Chondrocyte (in vitro differentiated cells): ENCODE measurements at regions not wholly inside any gene's neighbourhood (a gene's known extent, or its start where the extent isn't known, plus 50 kb on each side); places are given as distances from the start of the nearest gene placed in this dataset.

Source experiments
- DNase-seq: peaks from one replicate; pipeline ENCODE4 v3.0.0; 2021; ENCODE audit warnings: mixed read lengths, low spot score
- H3K27ac Mint-ChIP-seq: one replicate; pipeline ENCODE4 v1.8.0; 2021; ENCODE audit warnings: mild to moderate bottlenecking, moderate library complexity, mixed read lengths; ENCODE audit not compliant: unreplicated experiment
- H3K27me3 Mint-ChIP-seq: 2 replicates; pipeline ENCODE4 v1.8.0; 2021; ENCODE audit warnings: low read depth, mixed read lengths
- H3K36me3 Mint-ChIP-seq: 2 replicates; pipeline ENCODE4 v1.8.0; 2021; ENCODE audit warnings: low read depth, mixed read lengths
- H3K4me1 Mint-ChIP-seq: 2 replicates; pipeline ENCODE4 v1.8.0; 2021; ENCODE audit warnings: low read depth, mild to moderate bottlenecking, mixed read lengths
- H3K4me3 Mint-ChIP-seq: one replicate; pipeline ENCODE4 v1.8.0; 2021; ENCODE audit warnings: mild to moderate bottlenecking, moderate library complexity, mixed read lengths; ENCODE audit not compliant: unreplicated experiment
- H3K9me3 Mint-ChIP-seq: 2 replicates; pipeline ENCODE4 v1.8.0; 2021; ENCODE audit warnings: low read depth, mixed read lengths
- TF ChIP-seq, protein P1 (sequence below): fragments of 200-600 bp; sonication (generic); IDR thresholded peaks from 2 replicates; pipeline ENCODE4 v1.5.0; 2021; ENCODE audit warnings: antibody characterized with exemption, mild to moderate bottlenecking, moderate library complexity

DNA sequence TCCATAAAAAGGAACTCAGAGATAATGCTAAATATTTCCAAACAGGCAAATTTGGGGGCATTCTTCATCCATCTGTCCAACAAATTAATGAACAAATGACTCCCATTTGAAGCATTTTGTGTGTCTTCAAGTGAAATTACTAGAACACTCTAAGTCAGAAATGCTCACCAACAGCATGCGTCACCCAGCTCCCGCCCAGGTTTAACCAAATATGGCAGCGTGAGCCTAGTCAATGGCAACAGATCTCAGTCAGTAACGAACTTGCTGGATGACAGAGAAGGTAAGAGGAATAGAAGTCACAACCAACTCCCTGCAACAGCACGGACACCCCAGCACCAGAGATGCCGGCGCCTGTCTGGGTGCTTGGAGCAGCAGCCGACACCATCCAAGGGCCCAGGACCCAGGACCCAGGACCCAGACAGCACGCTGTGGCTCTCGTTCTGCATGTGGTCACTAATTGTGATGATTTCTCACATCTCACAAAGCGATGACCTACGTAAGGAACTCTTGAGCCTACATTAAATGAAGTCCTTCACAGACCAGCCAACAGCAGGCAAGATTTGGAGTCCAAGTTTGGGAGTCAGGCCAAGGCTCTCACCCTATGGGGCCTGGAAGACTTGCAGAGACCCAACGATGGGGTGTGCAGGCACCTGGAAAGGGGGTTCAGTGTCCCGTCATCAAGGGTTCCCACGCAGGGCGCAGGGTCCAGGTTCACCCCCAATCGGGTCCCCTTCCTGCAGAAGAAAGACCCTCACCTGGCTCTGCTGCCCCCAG is 556.9 kb downstream of the BRD1 start:
- Mint-ChIP-seq H3K4me3 (no peak overlapping the region), H3K4me1 (no peaks in the 10 kb centered on the region), H3K27me3 (peaks cover 25% of the 10 kb centered on the region), H3K36me3 (no peaks in the 10 kb centered on the region), H3K9me3 (no peaks in the 10 kb centered on the region), H3K27ac (no peak overlapping the region)
- DNase-seq: peak; percentile 75
- TF ChIP-seq, protein P1, sequence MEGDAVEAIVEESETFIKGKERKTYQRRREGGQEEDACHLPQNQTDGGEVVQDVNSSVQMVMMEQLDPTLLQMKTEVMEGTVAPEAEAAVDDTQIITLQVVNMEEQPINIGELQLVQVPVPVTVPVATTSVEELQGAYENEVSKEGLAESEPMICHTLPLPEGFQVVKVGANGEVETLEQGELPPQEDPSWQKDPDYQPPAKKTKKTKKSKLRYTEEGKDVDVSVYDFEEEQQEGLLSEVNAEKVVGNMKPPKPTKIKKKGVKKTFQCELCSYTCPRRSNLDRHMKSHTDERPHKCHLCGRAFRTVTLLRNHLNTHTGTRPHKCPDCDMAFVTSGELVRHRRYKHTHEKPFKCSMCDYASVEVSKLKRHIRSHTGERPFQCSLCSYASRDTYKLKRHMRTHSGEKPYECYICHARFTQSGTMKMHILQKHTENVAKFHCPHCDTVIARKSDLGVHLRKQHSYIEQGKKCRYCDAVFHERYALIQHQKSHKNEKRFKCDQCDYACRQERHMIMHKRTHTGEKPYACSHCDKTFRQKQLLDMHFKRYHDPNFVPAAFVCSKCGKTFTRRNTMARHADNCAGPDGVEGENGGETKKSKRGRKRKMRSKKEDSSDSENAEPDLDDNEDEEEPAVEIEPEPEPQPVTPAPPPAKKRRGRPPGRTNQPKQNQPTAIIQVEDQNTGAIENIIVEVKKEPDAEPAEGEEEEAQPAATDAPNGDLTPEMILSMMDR: no peak

DNA sequence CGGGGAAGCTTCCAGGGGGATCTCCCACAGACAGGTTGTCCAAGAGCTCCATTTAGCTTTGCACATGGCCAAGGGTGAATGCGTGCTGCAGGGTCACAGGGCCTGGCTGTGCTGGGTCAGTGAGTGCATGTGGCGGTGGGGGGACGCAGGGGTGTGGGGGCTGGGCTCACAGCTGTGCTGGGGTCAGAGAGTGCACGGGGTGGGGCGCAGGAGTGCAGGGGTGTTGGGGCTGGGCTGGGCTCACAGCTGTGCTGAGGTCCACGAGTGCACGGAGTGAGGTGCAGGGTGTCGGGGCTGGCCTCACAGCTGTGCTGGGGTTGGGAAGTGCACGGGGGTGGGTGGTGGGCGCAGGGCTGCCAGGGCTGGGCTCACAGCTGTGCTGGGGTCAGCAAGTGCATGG is 557.7 kb downstream of the BRD1 start:
- TF ChIP-seq, protein P1: no peak
- no peaks in the 10 kb centered on the region for H3K4me1 Mint-ChIP-seq
- no peak overlapping the region for H3K27ac Mint-ChIP-seq
- H3K36me3 Mint-ChIP-seq: no peaks in the 10 kb centered on the region
- no peak overlapping the region for H3K4me3 Mint-ChIP-seq
- H3K27me3 Mint-ChIP-seq: peaks cover 25% of the 10 kb centered on the region
- H3K9me3 Mint-ChIP-seq: no peaks in the 10 kb centered on the region
- peak; percentile 65 for DNase-seq

DNA sequence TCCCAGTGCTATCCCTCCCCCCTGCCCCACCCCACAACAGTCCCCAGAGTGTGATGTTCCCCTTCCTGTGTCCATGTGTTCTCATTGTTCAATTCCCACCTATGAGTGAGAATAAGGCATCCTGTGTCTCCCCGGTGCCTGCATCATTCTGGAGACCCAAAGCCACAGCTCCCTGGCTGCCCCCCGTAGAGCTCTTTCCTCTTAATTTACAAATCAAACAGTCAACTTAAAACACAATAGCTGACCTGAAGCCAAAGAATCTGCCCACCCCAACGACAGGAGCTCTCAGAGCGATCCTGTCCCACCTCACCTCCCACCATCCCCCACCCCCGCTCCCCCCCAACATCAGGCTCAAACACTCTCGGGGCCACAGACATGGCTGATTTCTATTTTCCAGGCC is 558.3 kb downstream of the BRD1 start:
- Mint-ChIP-seq H3K4me1 (no peaks in the 10 kb centered on the region), H3K27me3 (peaks cover 29% of the 10 kb centered on the region), H3K36me3 (no peaks in the 10 kb centered on the region), H3K9me3 (peaks cover 2% of the 10 kb centered on the region), H3K27ac (no peak overlapping the region), H3K4me3 (no peak overlapping the region)
- TF ChIP-seq, protein P1: no peak
- no peak for DNase-seq

DNA sequence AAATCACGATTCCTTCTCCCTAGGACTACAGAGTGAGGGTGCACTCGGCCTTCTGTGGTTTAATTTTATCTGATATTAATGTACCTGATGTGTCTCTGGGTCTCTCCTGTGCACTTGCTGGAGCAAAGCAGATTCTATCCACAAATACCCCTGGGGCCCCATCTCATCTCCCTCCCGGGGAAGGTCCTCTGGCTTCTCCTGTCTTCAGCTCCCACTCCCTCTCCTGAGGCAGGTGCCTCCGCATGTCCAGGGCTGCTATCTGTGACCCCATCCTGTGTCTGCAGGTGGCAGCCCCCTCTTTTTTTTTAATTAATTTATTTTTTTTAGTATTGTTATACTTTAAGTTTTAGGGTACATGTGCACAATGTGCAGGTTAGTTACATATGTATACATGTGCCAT is 558.7 kb downstream of the BRD1 start:
- peak; percentile 21 for DNase-seq
- TF ChIP-seq, protein P1: no peak
- peaks cover 29% of the 10 kb centered on the region for H3K27me3 Mint-ChIP-seq
- H3K27ac Mint-ChIP-seq: no peak overlapping the region
- H3K36me3 Mint-ChIP-seq: no peaks in the 10 kb centered on the region
- no peak overlapping the region for H3K4me3 Mint-ChIP-seq
- H3K9me3 Mint-ChIP-seq: peaks cover 5% of the 10 kb centered on the region
- no peaks in the 10 kb centered on the region for H3K4me1 Mint-ChIP-seq

DNA sequence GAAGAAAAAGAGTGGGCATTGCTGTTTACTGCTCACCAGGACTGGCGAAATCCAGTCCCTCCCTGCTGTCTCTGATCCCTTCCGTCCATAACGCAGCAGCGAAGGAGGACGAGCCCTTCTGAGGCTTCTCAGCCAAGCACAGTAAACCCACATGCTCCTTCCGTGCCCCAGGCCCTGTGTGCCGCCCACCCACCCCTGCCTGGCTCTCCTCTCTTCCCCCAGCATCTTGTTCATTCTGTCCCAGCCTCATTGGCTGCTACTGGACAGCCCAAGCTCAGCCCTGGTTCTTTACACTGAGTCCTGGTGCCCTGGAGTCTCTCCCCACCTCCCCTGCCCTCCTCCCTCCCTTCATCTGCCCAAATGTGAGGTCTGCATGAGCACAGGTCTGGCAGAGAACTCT is 559.7 kb downstream of the BRD1 start:
- TF ChIP-seq, protein P1: no peak
- H3K36me3 Mint-ChIP-seq: no peaks in the 10 kb centered on the region
- peaks cover 29% of the 10 kb centered on the region for H3K27me3 Mint-ChIP-seq

More for the DNA sequence above, 559.7 kb downstream of the BRD1 start:
- Mint-ChIP-seq H3K9me3 (peaks cover 5% of the 10 kb centered on the region), H3K4me3 (no peak overlapping the region), H3K27ac (no peak overlapping the region), H3K4me1 (no peaks in the 10 kb centered on the region)
- peak; percentile 41 for DNase-seq
